ENCODE measurements at regions not wholly inside any gene's neighbourhood (a gene's known extent, or its start where the extent isn't known, plus 50 kb on each side); places are given as distances from the start of the nearest gene placed in this dataset.

DNA sequence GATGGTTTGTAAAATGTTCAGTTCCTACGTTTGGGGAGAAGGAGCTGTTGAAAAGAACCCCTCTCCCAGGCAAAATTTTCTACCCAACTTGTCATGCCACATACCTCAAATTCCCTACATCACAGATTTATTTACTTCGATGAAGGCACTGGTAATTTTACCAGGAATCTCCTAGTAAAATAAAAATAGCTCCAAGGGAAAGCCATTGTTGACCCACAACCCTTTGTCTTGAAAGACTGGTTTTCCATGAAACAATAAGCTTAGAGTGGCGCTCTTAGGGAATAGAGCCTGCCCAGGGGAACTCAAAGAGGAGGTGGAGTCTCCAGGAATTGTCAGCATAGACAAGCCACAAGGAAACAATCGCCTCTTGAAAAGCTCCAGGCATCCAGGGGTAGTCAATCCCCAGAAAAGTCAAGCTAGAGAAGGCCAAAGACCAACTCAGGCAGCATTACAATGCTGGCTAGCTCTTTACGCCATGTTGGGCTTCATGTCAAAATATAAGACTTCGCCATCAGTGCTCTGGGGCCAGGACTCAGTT lies 99.2 kb upstream of the RREB1 start:
- TF ChIP-seq, protein P1, sequence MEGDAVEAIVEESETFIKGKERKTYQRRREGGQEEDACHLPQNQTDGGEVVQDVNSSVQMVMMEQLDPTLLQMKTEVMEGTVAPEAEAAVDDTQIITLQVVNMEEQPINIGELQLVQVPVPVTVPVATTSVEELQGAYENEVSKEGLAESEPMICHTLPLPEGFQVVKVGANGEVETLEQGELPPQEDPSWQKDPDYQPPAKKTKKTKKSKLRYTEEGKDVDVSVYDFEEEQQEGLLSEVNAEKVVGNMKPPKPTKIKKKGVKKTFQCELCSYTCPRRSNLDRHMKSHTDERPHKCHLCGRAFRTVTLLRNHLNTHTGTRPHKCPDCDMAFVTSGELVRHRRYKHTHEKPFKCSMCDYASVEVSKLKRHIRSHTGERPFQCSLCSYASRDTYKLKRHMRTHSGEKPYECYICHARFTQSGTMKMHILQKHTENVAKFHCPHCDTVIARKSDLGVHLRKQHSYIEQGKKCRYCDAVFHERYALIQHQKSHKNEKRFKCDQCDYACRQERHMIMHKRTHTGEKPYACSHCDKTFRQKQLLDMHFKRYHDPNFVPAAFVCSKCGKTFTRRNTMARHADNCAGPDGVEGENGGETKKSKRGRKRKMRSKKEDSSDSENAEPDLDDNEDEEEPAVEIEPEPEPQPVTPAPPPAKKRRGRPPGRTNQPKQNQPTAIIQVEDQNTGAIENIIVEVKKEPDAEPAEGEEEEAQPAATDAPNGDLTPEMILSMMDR (IDR thresholded peaks at IDR 0.05): no peak
- no peak for TF ChIP-seq POLR2A (IDR thresholded peaks at IDR 0.05)

All from heart left ventricle (tissue), 13 donors.